ENCODE measurements at regions not wholly inside any gene's neighbourhood (a gene's known extent, or its start where the extent isn't known, plus 50 kb on each side); places are given as distances from the start of the nearest gene placed in this dataset.
A peak's percentile ranks its signal among the peaks of the same experiment; 100 is the strongest.

GRCh38 chr13:44061876-44062275 is 182.2 kb downstream of the LACC1 start:
- no peak overlapping the region for H3K56ac ChIP-seq (ENCODE audit: low read length)
- no peaks in the 10 kb centered on the region for H3K36me3 ChIP-seq (ENCODE audit: control insufficient read depth, insufficient read depth, low read length)
- H3K4me2 ChIP-seq (ENCODE audit: low read length) = no peak overlapping the region
- no peak overlapping the region for H3K9ac ChIP-seq (ENCODE audit: low read length)
- H3K4me3 ChIP-seq (ENCODE audit: low read length) = no peak overlapping the region
- no peak overlapping the region for H3K27ac ChIP-seq (ENCODE audit: low read depth, low read length)
- no peak overlapping the region for H2BK120ac ChIP-seq (ENCODE audit: low read depth, low read length)
- no peak overlapping the region for H2AK5ac ChIP-seq (ENCODE audit: low read length)
- no peak overlapping the region for H4K8ac ChIP-seq (ENCODE audit: low read depth, low read length)
- H2BK5ac ChIP-seq (ENCODE audit: low read length) = no peak overlapping the region
- WGBS (ENCODE audit: extremely low coverage, insufficient coverage, low lambda C conversion rate) = no CpG with 5 or more reads among the region's 3 CpGs
- no peaks in the 10 kb centered on the region for H3K79me2 ChIP-seq (ENCODE audit: control insufficient read depth, insufficient read depth, low read length)
- no peaks in the 10 kb centered on the region for H3K4me1 ChIP-seq (ENCODE audit: control insufficient read depth, low read depth, low read length)
- H3K4ac ChIP-seq (ENCODE audit: low read depth, low read length) = no peak overlapping the region
- no peak overlapping the region for H2BK15ac ChIP-seq (replicated peaks; ENCODE audit: low read depth)
- no peak overlapping the region for H4K5ac ChIP-seq (ENCODE audit: low read length)
- no peak for DNase-seq
- no peak overlapping the region for H3K23ac ChIP-seq (ENCODE audit: low read length)
- no peaks in the 10 kb centered on the region for H3K79me1 ChIP-seq (ENCODE audit: low read length)
- no peak overlapping the region for H3K18ac ChIP-seq (ENCODE audit: low read length)
- H3K27me3 ChIP-seq (ENCODE audit: insufficient read depth, low read length, poor library complexity) = no peaks in the 10 kb centered on the region

- H3K79me1 ChIP-seq (ENCODE audit: low read length) = no peaks in the 10 kb centered on the region
- no peak overlapping the region for H2BK5ac ChIP-seq (ENCODE audit: low read length)
- no peaks in the 10 kb centered on the region for H3K79me2 ChIP-seq (ENCODE audit: control insufficient read depth, insufficient read depth, low read length)
- H2AK5ac ChIP-seq (ENCODE audit: low read length) = no peak overlapping the region
- no peak overlapping the region for H3K4me2 ChIP-seq (ENCODE audit: low read length)
- H4K8ac ChIP-seq (ENCODE audit: low read depth, low read length) = no peak overlapping the region
- WGBS (ENCODE audit: extremely low coverage, insufficient coverage, low lambda C conversion rate) = no CpG with 5 or more reads among the region's 2 CpGs
- no peak overlapping the region for H4K5ac ChIP-seq (ENCODE audit: low read length)
- no peak overlapping the region for H3K56ac ChIP-seq (ENCODE audit: low read length)
- H3K9ac ChIP-seq (ENCODE audit: low read length) = no peak overlapping the region
- H3K18ac ChIP-seq (ENCODE audit: low read length) = no peak overlapping the region
- H3K27me3 ChIP-seq (ENCODE audit: insufficient read depth, low read length, poor library complexity) = no peaks in the 10 kb centered on the region
- no peak for DNase-seq
- H3K27ac ChIP-seq (ENCODE audit: low read depth, low read length) = no peak overlapping the region
- no peaks in the 10 kb centered on the region for H3K36me3 ChIP-seq (ENCODE audit: control insufficient read depth, insufficient read depth, low read length)
- H2BK15ac ChIP-seq (replicated peaks; ENCODE audit: low read depth) = no peak overlapping the region
- H3K4me1 ChIP-seq (ENCODE audit: control insufficient read depth, low read depth, low read length) = no peaks in the 10 kb centered on the region
- no peak overlapping the region for H3K4me3 ChIP-seq (ENCODE audit: low read length)
- no peak overlapping the region for H2BK120ac ChIP-seq (ENCODE audit: low read depth, low read length)
- no peak overlapping the region for H3K4ac ChIP-seq (ENCODE audit: low read depth, low read length)
- no peak overlapping the region for H3K23ac ChIP-seq (ENCODE audit: low read length)
These were observed 183.8 kb downstream of the LACC1 start for GRCh38 chr13:44063467-44063866.

GRCh38 chr13:44063881-44064280 is 184.2 kb downstream of the LACC1 start:
- no peak overlapping the region for H4K5ac ChIP-seq (ENCODE audit: low read length)
- no peak overlapping the region for H3K4ac ChIP-seq (ENCODE audit: low read depth, low read length)
- H3K4me3 ChIP-seq (ENCODE audit: low read length) = no peak overlapping the region
- H3K27ac ChIP-seq (ENCODE audit: low read depth, low read length) = no peak overlapping the region
- H2BK5ac ChIP-seq (ENCODE audit: low read length) = no peak overlapping the region
- no peak overlapping the region for H2BK15ac ChIP-seq (replicated peaks; ENCODE audit: low read depth)
- no peaks in the 10 kb centered on the region for H3K27me3 ChIP-seq (ENCODE audit: insufficient read depth, low read length, poor library complexity)
- no peak overlapping the region for H3K18ac ChIP-seq (ENCODE audit: low read length)
- no peak overlapping the region for H4K8ac ChIP-seq (ENCODE audit: low read depth, low read length)
- no peak overlapping the region for H2BK120ac ChIP-seq (ENCODE audit: low read depth, low read length)
- DNase-seq = no peak
- H3K4me2 ChIP-seq (ENCODE audit: low read length) = no peak overlapping the region
- H3K4me1 ChIP-seq (ENCODE audit: control insufficient read depth, low read depth, low read length) = no peaks in the 10 kb centered on the region
- H3K79me1 ChIP-seq (ENCODE audit: low read length) = no peaks in the 10 kb centered on the region
- no peak overlapping the region for H3K23ac ChIP-seq (ENCODE audit: low read length)
- H3K9ac ChIP-seq (ENCODE audit: low read length) = no peak overlapping the region
- WGBS (ENCODE audit: extremely low coverage, insufficient coverage, low lambda C conversion rate) = no CpG with 5 or more reads among the region's 2 CpGs
- no peaks in the 10 kb centered on the region for H3K36me3 ChIP-seq (ENCODE audit: control insufficient read depth, insufficient read depth, low read length)
- no peak overlapping the region for H3K56ac ChIP-seq (ENCODE audit: low read length)
- no peak overlapping the region for H2AK5ac ChIP-seq (ENCODE audit: low read length)
- no peaks in the 10 kb centered on the region for H3K79me2 ChIP-seq (ENCODE audit: control insufficient read depth, insufficient read depth, low read length)

GRCh38 chr13:44064357-44064756 is 184.7 kb downstream of the LACC1 start:
- H2BK120ac ChIP-seq (ENCODE audit: low read depth, low read length) = no peak overlapping the region
- WGBS (ENCODE audit: extremely low coverage, insufficient coverage, low lambda C conversion rate) = no CpG with 5 or more reads among the region's 2 CpGs
- H3K79me2 ChIP-seq (ENCODE audit: control insufficient read depth, insufficient read depth, low read length) = no peaks in the 10 kb centered on the region
- no peak overlapping the region for H3K56ac ChIP-seq (ENCODE audit: low read length)
- no peak overlapping the region for H4K8ac ChIP-seq (ENCODE audit: low read depth, low read length)
- H3K18ac ChIP-seq (ENCODE audit: low read length) = no peak overlapping the region
- no peak overlapping the region for H2AK5ac ChIP-seq (ENCODE audit: low read length)
- no peak overlapping the region for H3K27ac ChIP-seq (ENCODE audit: low read depth, low read length)
- no peak overlapping the region for H2BK15ac ChIP-seq (replicated peaks; ENCODE audit: low read depth)
- H3K9ac ChIP-seq (ENCODE audit: low read length) = no peak overlapping the region
- H3K36me3 ChIP-seq (ENCODE audit: control insufficient read depth, insufficient read depth, low read length) = no peaks in the 10 kb centered on the region
- no peaks in the 10 kb centered on the region for H3K4me1 ChIP-seq (ENCODE audit: control insufficient read depth, low read depth, low read length)
- no peak for DNase-seq
- no peak overlapping the region for H3K4me2 ChIP-seq (ENCODE audit: low read length)
- no peak overlapping the region for H2BK5ac ChIP-seq (ENCODE audit: low read length)
- H3K4ac ChIP-seq (ENCODE audit: low read depth, low read length) = no peak overlapping the region
- no peak overlapping the region for H4K5ac ChIP-seq (ENCODE audit: low read length)
- no peak overlapping the region for H3K4me3 ChIP-seq (ENCODE audit: low read length)
- no peak overlapping the region for H3K23ac ChIP-seq (ENCODE audit: low read length)
- H3K79me1 ChIP-seq (ENCODE audit: low read length) = no peaks in the 10 kb centered on the region
- no peaks in the 10 kb centered on the region for H3K27me3 ChIP-seq (ENCODE audit: insufficient read depth, low read length, poor library complexity)

- no peak overlapping the region for H3K4ac ChIP-seq (ENCODE audit: low read depth, low read length)
- H3K79me1 ChIP-seq (ENCODE audit: low read length) = no peaks in the 10 kb centered on the region
- no peak overlapping the region for H2BK120ac ChIP-seq (ENCODE audit: low read depth, low read length)
- no peak overlapping the region for H3K4me2 ChIP-seq (ENCODE audit: low read length)
- peak; percentile 39 for DNase-seq
- no peak overlapping the region for H3K27ac ChIP-seq (ENCODE audit: low read depth, low read length)
- WGBS (ENCODE audit: extremely low coverage, insufficient coverage, low lambda C conversion rate) = no CpG with 5 or more reads among the region's 3 CpGs
- H4K8ac ChIP-seq (ENCODE audit: low read depth, low read length) = no peak overlapping the region
- no peaks in the 10 kb centered on the region for H3K36me3 ChIP-seq (ENCODE audit: control insufficient read depth, insufficient read depth, low read length)
- H3K56ac ChIP-seq (ENCODE audit: low read length) = no peak overlapping the region
- H3K9ac ChIP-seq (ENCODE audit: low read length) = no peak overlapping the region
- H3K4me3 ChIP-seq (ENCODE audit: low read length) = no peak overlapping the region
- no peak overlapping the region for H3K18ac ChIP-seq (ENCODE audit: low read length)
- no peak overlapping the region for H4K5ac ChIP-seq (ENCODE audit: low read length)
- no peak overlapping the region for H2AK5ac ChIP-seq (ENCODE audit: low read length)
- no peaks in the 10 kb centered on the region for H3K79me2 ChIP-seq (ENCODE audit: control insufficient read depth, insufficient read depth, low read length)
- H3K27me3 ChIP-seq (ENCODE audit: insufficient read depth, low read length, poor library complexity) = no peaks in the 10 kb centered on the region
- H3K23ac ChIP-seq (ENCODE audit: low read length) = no peak overlapping the region
- H2BK5ac ChIP-seq (ENCODE audit: low read length) = no peak overlapping the region
- H2BK15ac ChIP-seq (replicated peaks; ENCODE audit: low read depth) = no peak overlapping the region
- H3K4me1 ChIP-seq (ENCODE audit: control insufficient read depth, low read depth, low read length) = no peaks in the 10 kb centered on the region
These were observed 188.5 kb downstream of the LACC1 start for GRCh38 chr13:44068169-44068568.

GRCh38 chr13:44068737-44069136 is 189.0 kb downstream of the LACC1 start:
- no CpG with 5 or more reads among the region's 4 CpGs for WGBS (ENCODE audit: extremely low coverage, insufficient coverage, low lambda C conversion rate)
- Histone ChIP-seq H3K9ac (ENCODE audit: low read length) (no peak overlapping the region), H3K56ac (ENCODE audit: low read length) (no peak overlapping the region), H3K4me3 (ENCODE audit: low read length) (no peak overlapping the region), H2BK15ac (replicated peaks; ENCODE audit: low read depth) (no peak overlapping the region), H3K23ac (ENCODE audit: low read length) (no peak overlapping the region), H2AK5ac (ENCODE audit: low read length) (no peak overlapping the region), H3K36me3 (ENCODE audit: control insufficient read depth, insufficient read depth, low read length) (no peaks in the 10 kb centered on the region), H3K18ac (ENCODE audit: low read length) (no peak overlapping the region), H2BK5ac (ENCODE audit: low read length) (no peak overlapping the region), H3K79me1 (ENCODE audit: low read length) (no peaks in the 10 kb centered on the region), H4K5ac (ENCODE audit: low read length) (no peak overlapping the region), H3K4me1 (ENCODE audit: control insufficient read depth, low read depth, low read length) (no peaks in the 10 kb centered on the region), H3K4me2 (ENCODE audit: low read length) (no peak overlapping the region), H3K27ac (ENCODE audit: low read depth, low read length) (no peak overlapping the region), H2BK120ac (ENCODE audit: low read depth, low read length) (no peak overlapping the region), H4K8ac (ENCODE audit: low read depth, low read length) (no peak overlapping the region), H3K79me2 (ENCODE audit: control insufficient read depth, insufficient read depth, low read length) (no peaks in the 10 kb centered on the region), H3K4ac (ENCODE audit: low read depth, low read length) (no peak overlapping the region), H3K27me3 (ENCODE audit: insufficient read depth, low read length, poor library complexity) (no peaks in the 10 kb centered on the region)
- peak; percentile 72 for DNase-seq
